ENCODE measurements at regions not wholly inside any gene's neighbourhood (a gene's known extent, or its start where the extent isn't known, plus 50 kb on each side); places are given as distances from the start of the nearest gene placed in this dataset.

DNA sequence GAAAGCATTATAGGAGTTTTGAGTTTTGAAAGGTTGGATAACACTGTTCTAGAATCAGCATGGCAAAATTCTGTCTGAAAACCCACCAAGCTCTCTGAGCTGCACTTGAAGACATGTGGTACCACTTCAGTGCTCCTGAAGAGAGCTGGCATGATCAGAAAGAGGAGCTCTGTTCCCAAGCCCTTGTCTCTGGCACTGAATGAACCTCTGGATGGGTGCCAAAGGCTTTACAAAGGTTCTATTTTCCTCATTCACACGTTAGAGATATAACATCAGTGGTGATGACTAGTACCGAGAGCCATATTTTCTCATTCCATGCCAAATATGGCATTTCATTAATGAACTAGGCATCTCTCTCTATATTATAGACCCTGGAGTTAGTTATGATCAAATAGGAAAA lies 301.8 kb upstream of the ID4 start:
- TF ChIP-seq, protein P1, sequence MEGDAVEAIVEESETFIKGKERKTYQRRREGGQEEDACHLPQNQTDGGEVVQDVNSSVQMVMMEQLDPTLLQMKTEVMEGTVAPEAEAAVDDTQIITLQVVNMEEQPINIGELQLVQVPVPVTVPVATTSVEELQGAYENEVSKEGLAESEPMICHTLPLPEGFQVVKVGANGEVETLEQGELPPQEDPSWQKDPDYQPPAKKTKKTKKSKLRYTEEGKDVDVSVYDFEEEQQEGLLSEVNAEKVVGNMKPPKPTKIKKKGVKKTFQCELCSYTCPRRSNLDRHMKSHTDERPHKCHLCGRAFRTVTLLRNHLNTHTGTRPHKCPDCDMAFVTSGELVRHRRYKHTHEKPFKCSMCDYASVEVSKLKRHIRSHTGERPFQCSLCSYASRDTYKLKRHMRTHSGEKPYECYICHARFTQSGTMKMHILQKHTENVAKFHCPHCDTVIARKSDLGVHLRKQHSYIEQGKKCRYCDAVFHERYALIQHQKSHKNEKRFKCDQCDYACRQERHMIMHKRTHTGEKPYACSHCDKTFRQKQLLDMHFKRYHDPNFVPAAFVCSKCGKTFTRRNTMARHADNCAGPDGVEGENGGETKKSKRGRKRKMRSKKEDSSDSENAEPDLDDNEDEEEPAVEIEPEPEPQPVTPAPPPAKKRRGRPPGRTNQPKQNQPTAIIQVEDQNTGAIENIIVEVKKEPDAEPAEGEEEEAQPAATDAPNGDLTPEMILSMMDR (conservative IDR thresholded peaks at IDR 0.05) = no peak
- H3K27ac ChIP-seq = no peak overlapping the region

DNA sequence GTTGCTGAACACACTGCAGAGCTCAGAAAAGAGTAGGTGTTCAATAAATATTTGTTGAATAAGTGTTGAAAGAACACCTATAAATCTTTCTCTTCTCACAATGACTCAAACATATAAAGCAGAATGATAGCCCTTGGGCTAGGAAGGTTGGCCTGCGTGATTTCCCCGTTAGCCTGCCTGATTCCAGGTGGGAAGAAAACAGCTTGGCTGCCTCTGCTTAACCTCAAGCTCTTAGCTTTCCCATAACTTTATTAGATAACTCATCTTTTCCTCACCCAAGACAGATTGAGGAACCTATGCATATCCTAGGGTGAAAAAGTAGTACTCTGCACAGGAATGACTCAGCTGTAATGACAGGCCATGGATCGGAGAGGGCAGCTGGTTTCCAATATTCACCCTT lies 300.3 kb upstream of the ID4 start:
- H3K27ac ChIP-seq = no peak overlapping the region
- TF ChIP-seq, protein P1 (conservative IDR thresholded peaks at IDR 0.05) = no peak

DNA sequence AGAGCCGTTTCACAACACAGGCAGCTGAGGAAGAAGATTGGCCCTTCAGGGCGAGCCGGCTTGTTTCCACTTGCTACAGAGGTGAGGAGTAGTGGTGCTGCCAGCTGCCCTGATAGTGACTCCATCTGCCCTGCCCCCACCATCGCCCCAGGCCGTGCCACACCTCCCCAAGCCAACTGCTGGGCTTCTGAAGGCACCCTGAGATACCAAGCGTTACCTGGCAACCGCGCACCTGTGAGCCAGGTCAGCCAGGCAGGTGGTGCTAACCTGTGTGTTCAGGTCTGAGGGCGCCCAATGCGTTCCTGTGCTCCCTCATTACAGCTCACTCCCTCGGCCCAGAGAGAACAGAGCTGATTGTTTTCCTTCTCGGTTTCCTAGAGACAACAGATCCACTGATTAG lies 299.1 kb upstream of the ID4 start:
- H3K27ac ChIP-seq = no peak overlapping the region
- TF ChIP-seq, protein P1 (conservative IDR thresholded peaks at IDR 0.05) = no peak

DNA sequence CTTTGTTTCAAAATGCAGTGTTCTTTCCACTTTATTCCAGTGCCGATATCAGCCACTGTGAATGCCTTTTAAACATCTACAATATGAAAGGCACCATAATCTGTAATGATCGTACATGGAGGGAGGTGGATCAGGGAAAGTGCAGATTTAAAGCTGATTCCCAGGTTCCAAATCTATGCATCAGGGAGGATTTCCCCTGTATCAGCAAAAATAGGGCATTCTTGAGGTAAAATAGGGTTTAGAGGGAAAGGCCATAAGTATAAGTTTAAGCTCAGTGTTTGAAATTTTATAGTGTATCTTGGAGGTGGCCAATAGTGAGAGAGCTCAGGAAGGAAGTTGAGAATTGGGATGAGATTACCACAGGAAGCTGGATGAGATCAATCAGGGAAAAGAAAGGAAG lies 289.7 kb upstream of the ID4 start:
- TF ChIP-seq, protein P1 (conservative IDR thresholded peaks at IDR 0.05) = no peak
- H3K27ac ChIP-seq = no peak overlapping the region

DNA sequence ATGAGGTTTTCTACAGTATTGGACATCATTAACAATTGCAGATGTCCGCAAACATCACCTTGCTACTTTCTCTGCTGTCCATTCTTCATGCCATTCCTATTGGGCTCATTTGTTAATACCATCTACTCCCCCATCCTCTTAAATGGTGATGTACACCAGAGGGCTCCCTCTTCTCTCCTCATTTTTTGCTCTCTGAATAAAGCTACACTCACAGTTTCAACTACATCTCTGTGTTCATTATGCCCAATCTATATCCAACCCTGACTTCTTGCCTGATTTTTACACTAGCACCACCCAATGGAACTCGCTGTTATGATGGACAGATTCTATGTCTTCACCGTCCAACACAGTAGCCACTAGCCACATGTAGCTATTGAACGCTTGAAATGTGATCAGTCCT lies 288.1 kb upstream of the ID4 start:
- H3K27ac ChIP-seq = no peak overlapping the region
- TF ChIP-seq, protein P1 (conservative IDR thresholded peaks at IDR 0.05) = no peak

DNA sequence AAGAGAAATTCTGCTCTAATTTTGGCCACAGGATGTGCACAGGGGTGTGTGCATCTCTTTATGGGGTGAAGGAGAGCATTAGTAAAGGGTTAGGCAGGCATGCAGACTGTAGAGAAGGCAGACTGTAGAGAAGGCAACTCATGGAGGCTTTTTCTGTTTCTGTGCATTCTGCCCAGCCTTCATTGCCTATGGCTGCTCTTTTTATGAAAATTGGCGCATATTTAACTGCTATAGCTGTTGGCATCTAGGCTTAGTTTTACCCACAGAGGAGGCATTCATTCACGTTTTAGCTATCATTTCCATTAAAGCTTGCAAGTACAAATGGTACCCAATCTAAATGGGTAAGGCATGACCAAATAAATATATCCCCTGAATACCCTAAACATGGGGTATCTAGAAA lies 286.8 kb upstream of the ID4 start:
- TF ChIP-seq, protein P1 (conservative IDR thresholded peaks at IDR 0.05) = no peak
- no peak overlapping the region for H3K27ac ChIP-seq

DNA sequence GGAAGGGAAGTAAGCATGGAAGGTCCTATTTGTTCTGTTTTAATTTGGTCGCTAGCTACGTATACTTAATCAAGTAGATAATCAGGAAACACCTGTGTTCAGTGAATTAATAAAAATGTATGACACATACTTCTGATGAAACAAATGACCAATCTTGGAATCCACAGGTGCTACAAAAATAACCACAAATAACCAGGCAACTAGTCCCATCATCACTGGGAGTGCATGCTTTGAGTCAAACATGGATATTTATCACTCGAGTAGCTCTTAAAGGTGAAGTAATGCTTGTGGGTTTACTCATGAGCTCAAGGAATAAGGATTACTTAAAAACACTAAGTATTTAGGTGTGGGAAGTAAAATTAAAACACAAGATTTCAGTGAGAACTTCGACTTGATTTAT lies 285.6 kb upstream of the ID4 start:
- TF ChIP-seq, protein P1 (conservative IDR thresholded peaks at IDR 0.05) = no peak
- H3K27ac ChIP-seq = no peak overlapping the region

DNA sequence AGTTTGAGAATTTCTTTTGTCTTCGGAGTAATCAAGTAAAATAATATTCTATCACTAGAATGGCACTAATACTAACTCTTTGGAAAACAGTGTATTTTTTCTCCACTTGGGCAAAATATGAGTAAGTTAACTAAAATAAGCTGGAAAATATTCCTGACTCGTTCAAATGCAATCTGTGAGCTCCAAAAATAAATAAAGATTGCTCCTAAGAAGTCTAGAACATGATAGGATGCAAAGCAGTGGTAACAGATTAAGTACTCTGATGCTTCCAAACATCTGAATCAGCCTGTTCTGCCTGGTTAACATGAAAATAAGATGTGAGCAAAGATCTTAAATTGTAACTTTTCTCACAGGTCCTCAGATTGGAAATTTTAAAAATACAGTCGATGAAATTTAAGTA lies 285.1 kb upstream of the ID4 start:
- H3K27ac ChIP-seq = no peak overlapping the region
- TF ChIP-seq, protein P1 (conservative IDR thresholded peaks at IDR 0.05) = no peak
